BJ (cell line): ENCODE measurements at regions not wholly inside any gene's neighbourhood (a gene's known extent, or its start where the extent isn't known, plus 50 kb on each side); places are given as distances from the start of the nearest gene placed in this dataset.

Experiments
- CTCF ChIA-PET: fragments of 350-600 bp; formaldehyde crosslinking; extraction: SDS; loops from one replicate; lab custom pipeline; 2021; ENCODE audit warnings: antibody characterized with exemption, inconsistent platforms; lab: Yijun Ruan, JAX
- POLR2A ChIA-PET: fragments of 300-600 bp; sonication (Branson Sonifier 250); formaldehyde crosslinking; extraction: SDS; loops from one replicate; lab custom pipeline; 2021; ENCODE audit warnings: antibody characterized with exemption; lab: Charles Lee
- DNase-seq: peaks from one replicate; pipeline ENCODE4 v3.0.0-alpha.2; 2011; ENCODE audit warnings: low read depth
- H3K27me3 ChIP-seq: 2 replicates; pipeline ENCODE4 v1.6.0; 2011; ENCODE audit warnings: low read length; ENCODE audit not compliant: control insufficient read depth, insufficient read depth
- H3K36me3 ChIP-seq: 2 replicates; pipeline ENCODE4 v1.5.1; 2011; ENCODE audit warnings: low read length; ENCODE audit not compliant: control insufficient read depth, insufficient read depth
- H3K4me3 ChIP-seq: 2 replicates; pipeline ENCODE4 v1.5.1; 2011; ENCODE audit warnings: low read depth, mild to moderate bottlenecking, control low read depth, low read length
- TF ChIP-seq, protein P1 (sequence below): IDR thresholded peaks from 2 replicates; pipeline ENCODE4 v1.5.1; 2011; ENCODE audit warnings: low read depth, mild to moderate bottlenecking, control low read depth, inconsistent platforms, low read length, moderate library complexity; ENCODE audit not compliant: insufficient read depth

DNA sequence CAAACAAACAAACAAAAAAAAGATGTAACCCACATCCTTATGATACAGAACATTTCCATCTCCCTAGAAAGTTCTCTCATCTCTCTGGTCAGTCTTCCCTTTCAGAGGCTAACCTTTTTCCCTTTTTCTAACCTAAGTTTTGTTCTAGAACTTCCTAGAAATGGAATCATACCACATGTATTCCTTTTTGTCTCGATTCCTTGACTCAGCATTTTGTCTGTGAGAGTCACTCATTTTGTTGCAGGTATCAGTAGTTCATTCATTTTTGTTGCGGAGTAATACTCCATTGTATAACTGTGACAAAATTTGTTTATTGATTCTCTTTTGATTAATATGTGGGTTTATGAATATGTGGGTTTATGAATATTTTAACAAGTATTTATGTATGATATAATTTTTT lies 400.0 kb upstream of the PDE4D start:
- Histone ChIP-seq H3K4me3 (no peak overlapping the region), H3K27me3 (no peaks in the 10 kb centered on the region), H3K36me3 (no peaks in the 10 kb centered on the region)
- ChIA-PET CTCF (no interaction called here), POLR2A (no interaction called here)
- no peak for DNase-seq
- TF ChIP-seq, protein P1, sequence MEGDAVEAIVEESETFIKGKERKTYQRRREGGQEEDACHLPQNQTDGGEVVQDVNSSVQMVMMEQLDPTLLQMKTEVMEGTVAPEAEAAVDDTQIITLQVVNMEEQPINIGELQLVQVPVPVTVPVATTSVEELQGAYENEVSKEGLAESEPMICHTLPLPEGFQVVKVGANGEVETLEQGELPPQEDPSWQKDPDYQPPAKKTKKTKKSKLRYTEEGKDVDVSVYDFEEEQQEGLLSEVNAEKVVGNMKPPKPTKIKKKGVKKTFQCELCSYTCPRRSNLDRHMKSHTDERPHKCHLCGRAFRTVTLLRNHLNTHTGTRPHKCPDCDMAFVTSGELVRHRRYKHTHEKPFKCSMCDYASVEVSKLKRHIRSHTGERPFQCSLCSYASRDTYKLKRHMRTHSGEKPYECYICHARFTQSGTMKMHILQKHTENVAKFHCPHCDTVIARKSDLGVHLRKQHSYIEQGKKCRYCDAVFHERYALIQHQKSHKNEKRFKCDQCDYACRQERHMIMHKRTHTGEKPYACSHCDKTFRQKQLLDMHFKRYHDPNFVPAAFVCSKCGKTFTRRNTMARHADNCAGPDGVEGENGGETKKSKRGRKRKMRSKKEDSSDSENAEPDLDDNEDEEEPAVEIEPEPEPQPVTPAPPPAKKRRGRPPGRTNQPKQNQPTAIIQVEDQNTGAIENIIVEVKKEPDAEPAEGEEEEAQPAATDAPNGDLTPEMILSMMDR, result no peak

DNA sequence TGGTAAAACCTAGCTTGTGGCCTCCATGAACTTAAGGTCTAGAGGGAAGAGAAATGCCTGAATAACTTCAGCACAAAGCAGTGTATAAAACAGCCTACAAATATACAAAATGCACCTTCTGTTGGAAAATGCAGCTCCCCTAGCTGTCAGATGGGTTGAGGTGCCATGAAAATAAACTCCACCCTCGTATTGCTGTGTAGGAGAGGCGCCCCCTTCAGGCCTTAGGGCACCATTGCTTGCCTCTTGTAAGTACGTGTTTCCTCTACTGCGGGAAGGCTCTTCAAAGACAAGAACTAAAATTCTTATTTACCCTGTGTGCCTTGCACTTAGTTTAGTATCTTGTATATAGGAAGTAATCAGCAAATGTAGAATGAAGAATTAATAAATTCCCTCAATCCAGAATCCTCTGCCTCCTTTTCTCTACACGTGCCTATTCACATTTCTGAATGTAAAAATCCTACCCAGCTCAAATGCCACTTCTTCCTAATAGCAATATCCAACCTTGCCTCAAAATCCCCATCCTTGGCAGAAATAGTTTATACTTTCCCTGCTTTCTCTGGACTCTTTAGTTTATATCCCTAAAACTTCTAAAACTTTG lies 393.7 kb upstream of the PDE4D start:
- POLR2A ChIA-PET, result no interaction called here
- no peak for DNase-seq

DNA sequence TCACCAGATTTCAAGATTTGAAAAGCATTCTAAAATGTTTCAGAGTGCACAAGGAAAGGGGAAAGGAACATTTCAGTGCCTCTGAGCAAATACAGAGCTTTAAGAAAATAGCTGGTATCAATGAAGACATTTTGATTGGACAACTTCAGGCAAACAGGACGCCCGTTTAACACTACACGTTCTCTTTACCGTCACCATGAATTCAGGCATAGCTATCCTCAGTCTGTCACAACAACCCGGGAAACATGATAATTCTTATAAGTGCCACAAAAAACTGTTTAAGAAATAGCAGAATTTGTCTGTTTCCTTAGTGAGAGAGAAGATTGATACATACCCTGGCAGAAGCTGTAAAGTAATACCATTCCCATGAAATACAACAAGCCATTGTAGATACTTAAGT lies 392.4 kb upstream of the PDE4D start:
- TF ChIP-seq, protein P1, result no peak
- ChIA-PET POLR2A (no interaction called here), CTCF (interaction anchor here (1.0 to 2.7 kb wide), 5 partner anchors 17 to 479 kb away, joined by 3 to 32 read pairs (median 4); no protein-coding TSS in a partner anchor)
- DNase-seq, result no peak
- Histone ChIP-seq H3K36me3 (no peaks in the 10 kb centered on the region), H3K4me3 (no peak overlapping the region), H3K27me3 (no peaks in the 10 kb centered on the region)

More for the DNA sequence above, 393.7 kb upstream of the PDE4D start:
- TF ChIP-seq, protein P1, result peak; percentile 63
- CTCF ChIA-PET, result interaction anchor here (0.7 to 2.7 kb wide), 10 partner anchors 8 to 482 kb away, joined by 3 to 32 read pairs (median 4); no protein-coding TSS in a partner anchor
- no peak overlapping the region for H3K4me3 ChIP-seq
- no peaks in the 10 kb centered on the region for H3K36me3 ChIP-seq
- no peaks in the 10 kb centered on the region for H3K27me3 ChIP-seq

DNA sequence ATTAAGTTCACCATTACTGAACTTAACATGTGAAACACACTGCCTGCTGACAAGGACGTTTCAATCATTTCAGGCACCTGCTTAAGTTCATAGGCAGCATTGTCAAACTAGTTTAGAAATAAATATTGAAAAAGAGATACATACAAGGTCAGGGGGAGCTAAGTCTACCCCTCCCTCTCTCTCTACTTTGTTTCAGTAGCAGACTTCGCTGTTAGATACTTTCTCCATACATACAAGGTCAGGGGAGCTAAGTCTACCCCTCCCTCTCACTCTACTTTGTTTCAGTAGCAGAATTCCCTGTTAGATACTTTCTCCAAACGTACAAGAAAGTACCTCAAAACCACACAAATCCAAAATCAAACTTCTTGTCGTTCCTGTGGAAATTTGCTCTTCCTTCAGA lies 387.4 kb upstream of the PDE4D start:
- ChIA-PET CTCF (interaction anchor here (1.6 kb wide), 1 partner anchor 470 kb away, joined by 3 read pairs; no protein-coding TSS in a partner anchor), POLR2A (no interaction called here)
- TF ChIP-seq, protein P1, result no peak
- no peak overlapping the region for H3K4me3 ChIP-seq
- no peak for DNase-seq
- H3K36me3 ChIP-seq, result no peaks in the 10 kb centered on the region
- no peaks in the 10 kb centered on the region for H3K27me3 ChIP-seq

DNA sequence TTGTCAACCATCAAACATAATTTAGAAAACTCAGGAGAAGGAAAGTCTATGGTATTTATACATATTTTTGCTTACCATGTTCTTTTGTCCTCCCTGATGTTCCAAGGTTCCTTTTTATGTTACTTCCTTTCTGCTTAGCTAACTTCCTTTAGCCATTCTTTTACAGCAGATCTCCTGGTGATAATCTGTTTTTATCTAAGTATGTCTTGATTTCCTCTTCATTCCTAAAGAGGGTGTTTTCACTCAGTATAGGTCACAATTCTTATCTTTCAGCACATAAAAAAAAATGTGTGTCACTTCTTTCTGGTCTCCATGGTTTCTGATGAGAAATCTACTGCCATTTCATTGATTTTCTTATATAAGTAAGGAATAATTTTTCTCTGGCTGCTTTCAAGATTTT lies 384.4 kb upstream of the PDE4D start:
- Histone ChIP-seq H3K36me3 (no peaks in the 10 kb centered on the region), H3K4me3 (no peak overlapping the region), H3K27me3 (no peaks in the 10 kb centered on the region)
- CTCF ChIA-PET, result no interaction called here
- POLR2A ChIA-PET, result no interaction called here
- TF ChIP-seq, protein P1, result no peak
- DNase-seq, result no peak
